ENCODE measurements at regions not wholly inside any gene's neighbourhood (a gene's known extent, or its start where the extent isn't known, plus 50 kb on each side); places are given as distances from the start of the nearest gene placed in this dataset.
"Not testable (repeated sequence)": the region's sequence is repeated elsewhere in the genome, so short reads cannot be mapped to it uniquely, and the experiment has no call there.

GRCh38 chr7:68216051-68216450 lies 1219.4 kb downstream of the TYW1 start:
- Histone ChIP-seq H3K27me3 (no peaks in the 10 kb centered on the region), H3K9me3 (no peaks in the 10 kb centered on the region), H3K4me1 (no peaks in the 10 kb centered on the region), H3K27ac (no peak overlapping the region), H3K4me3 (no peak overlapping the region), H3K36me3 (no peaks in the 10 kb centered on the region)
- no peak for ATAC-seq
- 61% methylated on average over 5 of the region's 5 CpGs; no CpG with 5 or more reads in 1 of the 2 donors for WGBS, 2 donors (ENCODE audit: low coverage in 1 of 2)
- no peak for TF ChIP-seq EP300 (IDR thresholded peaks at IDR 0.05)
- TF ChIP-seq POLR2AphosphoS5 (IDR thresholded peaks at IDR 0.05): no peak
- TF ChIP-seq, protein P1, sequence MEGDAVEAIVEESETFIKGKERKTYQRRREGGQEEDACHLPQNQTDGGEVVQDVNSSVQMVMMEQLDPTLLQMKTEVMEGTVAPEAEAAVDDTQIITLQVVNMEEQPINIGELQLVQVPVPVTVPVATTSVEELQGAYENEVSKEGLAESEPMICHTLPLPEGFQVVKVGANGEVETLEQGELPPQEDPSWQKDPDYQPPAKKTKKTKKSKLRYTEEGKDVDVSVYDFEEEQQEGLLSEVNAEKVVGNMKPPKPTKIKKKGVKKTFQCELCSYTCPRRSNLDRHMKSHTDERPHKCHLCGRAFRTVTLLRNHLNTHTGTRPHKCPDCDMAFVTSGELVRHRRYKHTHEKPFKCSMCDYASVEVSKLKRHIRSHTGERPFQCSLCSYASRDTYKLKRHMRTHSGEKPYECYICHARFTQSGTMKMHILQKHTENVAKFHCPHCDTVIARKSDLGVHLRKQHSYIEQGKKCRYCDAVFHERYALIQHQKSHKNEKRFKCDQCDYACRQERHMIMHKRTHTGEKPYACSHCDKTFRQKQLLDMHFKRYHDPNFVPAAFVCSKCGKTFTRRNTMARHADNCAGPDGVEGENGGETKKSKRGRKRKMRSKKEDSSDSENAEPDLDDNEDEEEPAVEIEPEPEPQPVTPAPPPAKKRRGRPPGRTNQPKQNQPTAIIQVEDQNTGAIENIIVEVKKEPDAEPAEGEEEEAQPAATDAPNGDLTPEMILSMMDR (IDR thresholded peaks at IDR 0.05): no peak
- no peak for TF ChIP-seq POLR2A (IDR thresholded peaks at IDR 0.05)

DNA sequence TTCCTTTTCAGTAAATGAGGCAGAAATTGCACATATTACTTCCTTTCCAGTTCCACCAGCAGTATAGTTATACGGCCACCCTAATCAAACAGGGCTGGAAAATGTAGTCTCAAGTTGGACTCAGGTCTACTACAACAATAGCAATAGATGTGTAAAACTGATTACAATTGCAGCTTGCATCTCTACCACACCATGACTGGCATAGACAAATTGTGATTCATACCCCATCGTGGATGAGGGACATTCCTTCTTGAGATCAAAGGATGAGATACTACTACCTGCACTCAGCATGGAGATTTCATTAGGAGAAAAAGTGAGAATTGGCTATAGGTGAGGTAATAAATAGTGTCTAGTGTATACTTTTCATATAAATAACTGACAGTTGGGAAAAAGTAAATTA lies 1220.8 kb downstream of the TYW1 start:
- WGBS, 2 donors (ENCODE audit: low coverage in 1 of 2): 69 to 82% methylated on average over 2 of the region's 2 CpGs
- H3K9me3 ChIP-seq: no peaks in the 10 kb centered on the region
- no peak overlapping the region for H3K4me3 ChIP-seq
- H3K36me3 ChIP-seq: no peaks in the 10 kb centered on the region
- no peak for ATAC-seq
- H3K4me1 ChIP-seq: no peaks in the 10 kb centered on the region
- no peak overlapping the region for H3K27ac ChIP-seq
- no peak for TF ChIP-seq POLR2AphosphoS5 (IDR thresholded peaks at IDR 0.05)
- TF ChIP-seq, protein P1 (IDR thresholded peaks at IDR 0.05): no peak
- TF ChIP-seq EP300 (IDR thresholded peaks at IDR 0.05): no peak
- TF ChIP-seq POLR2A (IDR thresholded peaks at IDR 0.05): no peak
- no peaks in the 10 kb centered on the region for H3K27me3 ChIP-seq

GRCh38 chr7:68218461-68218860 lies 1221.8 kb downstream of the TYW1 start:
- Histone ChIP-seq H3K4me1 (peaks cover 0 to under 1% (median 0%) of the 10 kb centered on the region in 3 donors), H3K36me3 (no peaks in the 10 kb centered on the region), H3K27me3 (no peaks in the 10 kb centered on the region), H3K4me3 (no peak overlapping the region), H3K9me3 (no peaks in the 10 kb centered on the region), H3K27ac (no peak overlapping the region)
- WGBS, 2 donors (ENCODE audit: low coverage in 1 of 2): 100% methylated on average over 1 of the region's 1 CpG; no CpG with 5 or more reads in 1 of the 2 donors
- ATAC-seq: no peak
- TF ChIP-seq POLR2AphosphoS5 (IDR thresholded peaks at IDR 0.05): no peak
- TF ChIP-seq, protein P1 (IDR thresholded peaks at IDR 0.05): no peak
- TF ChIP-seq EP300 (IDR thresholded peaks at IDR 0.05): no peak
- no peak for TF ChIP-seq POLR2A (IDR thresholded peaks at IDR 0.05)

DNA sequence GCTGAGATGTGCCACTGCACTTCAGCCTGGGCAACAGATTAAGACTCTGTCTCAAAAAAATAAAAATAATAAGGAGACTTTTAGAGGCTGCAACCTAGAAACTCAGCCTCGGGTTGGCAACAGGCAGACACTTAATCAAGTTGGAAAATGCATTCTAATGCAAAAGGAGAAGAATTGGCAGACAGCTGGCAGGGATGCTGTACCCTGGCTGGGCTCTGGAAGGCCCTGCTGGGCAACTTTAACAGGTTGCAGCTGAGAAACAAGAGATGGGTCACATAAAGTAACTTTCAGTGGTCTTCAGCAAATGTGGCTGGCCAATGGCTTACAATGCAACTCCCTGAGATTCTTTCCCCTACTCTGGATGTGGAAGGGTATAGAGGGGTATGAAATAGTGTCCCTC lies 1225.7 kb downstream of the TYW1 start:
- H3K36me3 ChIP-seq: no peaks in the 10 kb centered on the region
- peaks cover 0 to 13% (median 9%) of the 10 kb centered on the region in 3 donors for H3K4me1 ChIP-seq
- H3K4me3 ChIP-seq: no peak overlapping the region
- no peak overlapping the region for H3K27ac ChIP-seq
- no peaks in the 10 kb centered on the region for H3K9me3 ChIP-seq
- WGBS, 2 donors (ENCODE audit: low coverage in 1 of 2): 80% methylated on average over 1 of the region's 1 CpG; no CpG with 5 or more reads in 1 of the 2 donors
- TF ChIP-seq EP300 (IDR thresholded peaks at IDR 0.05) (no peak), POLR2AphosphoS5 (IDR thresholded peaks at IDR 0.05) (no peak), POLR2A (IDR thresholded peaks at IDR 0.05) (no peak)
- TF ChIP-seq, protein P1 (IDR thresholded peaks at IDR 0.05): no peak
- no peak for ATAC-seq
- no peaks in the 10 kb centered on the region for H3K27me3 ChIP-seq

DNA sequence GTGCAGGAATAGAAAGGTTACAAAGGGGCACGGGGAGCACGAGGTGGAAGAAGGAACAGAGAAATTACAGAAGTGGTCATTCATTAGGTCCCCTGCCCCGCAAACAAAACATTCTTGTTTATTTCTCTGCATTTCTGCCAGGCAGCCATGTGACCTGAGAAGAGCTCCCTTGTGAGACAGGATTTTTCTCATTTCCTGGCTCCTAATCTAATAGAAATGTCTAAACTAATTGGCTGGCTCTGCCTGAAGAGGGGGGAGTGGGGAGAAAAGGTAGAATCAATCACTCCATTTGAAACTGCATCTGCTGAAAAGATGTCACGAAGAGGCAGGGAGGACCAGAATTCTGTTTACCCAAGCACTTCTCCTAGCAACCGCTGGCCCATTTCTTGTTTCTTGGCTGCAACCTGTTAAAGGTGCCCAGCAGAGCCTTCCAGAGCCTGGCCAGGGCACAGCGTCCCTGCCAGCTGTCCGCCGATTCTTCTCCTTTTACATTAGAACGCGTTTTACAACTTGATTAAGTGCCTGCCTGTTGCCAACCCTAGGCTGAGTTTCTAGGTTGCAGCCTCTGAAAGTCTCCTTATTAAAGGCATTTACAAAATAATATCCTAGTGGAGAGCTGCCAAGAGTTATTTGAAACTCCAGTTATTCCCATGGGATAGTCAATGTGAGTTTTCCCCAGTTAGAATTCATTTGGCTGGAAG lies 1227.6 kb downstream of the TYW1 start:
- WGBS, 2 donors (ENCODE audit: low coverage in 1 of 2): 13 to 19% methylated on average over 8 to 10 of the region's 10 CpGs
- TF ChIP-seq POLR2AphosphoS5 (IDR thresholded peaks at IDR 0.05) (no peak), EP300 (IDR thresholded peaks at IDR 0.05) (no peak), POLR2A (IDR thresholded peaks at IDR 0.05) (no peak)
- TF ChIP-seq, protein P1 (IDR thresholded peaks at IDR 0.05): no peak
- Histone ChIP-seq H3K36me3 (no peaks in the 10 kb centered on the region), H3K9me3 (no peaks in the 10 kb centered on the region), H3K27ac (no peak overlapping the region), H3K4me3 (no peak overlapping the region), H3K27me3 (no peaks in the 10 kb centered on the region), H3K4me1 (peaks cover 0 to 13% (median 9%) of the 10 kb centered on the region in 3 donors)
- no peak for ATAC-seq

GRCh38 chr7:68231011-68231410 lies 1234.4 kb downstream of the TYW1 start:
- WGBS, 2 donors (ENCODE audit: low coverage in 1 of 2): no CpG with 5 or more reads among the region's 28 CpGs
- H3K27me3 ChIP-seq, H3K4me1 ChIP-seq, H3K27ac ChIP-seq, H3K9me3 ChIP-seq, H3K4me3 ChIP-seq, ATAC-seq, H3K36me3 ChIP-seq: not testable (repeated sequence)

Measured in gastroesophageal sphincter (tissue), 4 donors.